ENCODE measurements at regions not wholly inside any gene's neighbourhood (a gene's known extent, or its start where the extent isn't known, plus 50 kb on each side); places are given as distances from the start of the nearest gene placed in this dataset.

GRCh38 chr21:35460441-35460840 lies 411.3 kb upstream of the RUNX1 start:
- Histone ChIP-seq H3K27ac (ENCODE audit: insufficient read depth, low read depth, low read length) (no peak overlapping the region), H3K4me3 (replicated peaks in 1 of 3; ENCODE audit: insufficient read depth in 1 of 3, low read depth in 1 of 3, low read length in 3 of 3) (no peak overlapping the region), H3K9me3 (replicated peaks; ENCODE audit: control insufficient read depth, insufficient read depth, low read length) (no peaks in the 10 kb centered on the region), H3K79me2 (ENCODE audit: control insufficient read depth, insufficient read depth, low read length) (no peaks in the 10 kb centered on the region), H4K20me1 (replicated peaks; ENCODE audit: control insufficient read depth, extremely low read depth, insufficient read depth, low read length) (no peaks in the 10 kb centered on the region), H3K36me3 (ENCODE audit: control insufficient read depth in 2 of 2, extremely low read depth in 1 of 2, insufficient read depth in 2 of 2, low read length in 2 of 2) (no peaks in the 10 kb centered on the region), H3K27me3 (ENCODE audit: control insufficient read depth in 2 of 2, insufficient read depth in 2 of 2, low read length in 2 of 2) (no peaks in the 10 kb centered on the region), H3K4me2 (ENCODE audit: insufficient read depth, low read length) (no peak overlapping the region), H3K9me1 (replicated peaks; ENCODE audit: control insufficient read depth, extremely low read depth, insufficient read depth, low read length) (no peaks in the 10 kb centered on the region), H3K4me1 (ENCODE audit: control insufficient read depth, extremely low read depth, insufficient read depth, low read length) (no peaks in the 10 kb centered on the region), H2AFZ (ENCODE audit: low read depth, low read length) (no peak overlapping the region), H3K9ac (replicated peaks; ENCODE audit: extremely low read depth, insufficient read depth, low read length) (no peak overlapping the region)
- intact Hi-C loops (cut with micrococcal nuclease), result no loop called here
- BruUV-seq (replicated peaks), result no TSS peak
- FAIRE-seq, result no peak
- TF ChIP-seq EZH2 (IDR thresholded peaks at IDR 0.05; ENCODE audit: borderline replicate concordance, low read depth, low read length, severe bottlenecking) (no peak), MAX (IDR thresholded peaks at IDR 0.05; ENCODE audit: insufficient read depth, insufficient read length) (no peak), POLR2A (IDR thresholded peaks at IDR 0.05; ENCODE audit: low read depth, low read length) (no peak), POLR2AphosphoS5 (IDR thresholded peaks at IDR 0.05; ENCODE audit: insufficient read depth, low read depth, low read length) (no peak), GATA2 (IDR thresholded peaks at IDR 0.05; ENCODE audit: insufficient read depth, insufficient read length, low read depth, low read length) (no peak), FOS (IDR thresholded peaks at IDR 0.05; ENCODE audit: borderline replicate concordance, insufficient read depth, low read length) (no peak), MYC (IDR thresholded peaks at IDR 0.05; ENCODE audit: low read depth, low read length) (no peak), JUN (IDR thresholded peaks at IDR 0.05; ENCODE audit: borderline replicate concordance, insufficient read depth, insufficient read length, low read depth) (no peak)
- TF ChIP-seq, protein P1, sequence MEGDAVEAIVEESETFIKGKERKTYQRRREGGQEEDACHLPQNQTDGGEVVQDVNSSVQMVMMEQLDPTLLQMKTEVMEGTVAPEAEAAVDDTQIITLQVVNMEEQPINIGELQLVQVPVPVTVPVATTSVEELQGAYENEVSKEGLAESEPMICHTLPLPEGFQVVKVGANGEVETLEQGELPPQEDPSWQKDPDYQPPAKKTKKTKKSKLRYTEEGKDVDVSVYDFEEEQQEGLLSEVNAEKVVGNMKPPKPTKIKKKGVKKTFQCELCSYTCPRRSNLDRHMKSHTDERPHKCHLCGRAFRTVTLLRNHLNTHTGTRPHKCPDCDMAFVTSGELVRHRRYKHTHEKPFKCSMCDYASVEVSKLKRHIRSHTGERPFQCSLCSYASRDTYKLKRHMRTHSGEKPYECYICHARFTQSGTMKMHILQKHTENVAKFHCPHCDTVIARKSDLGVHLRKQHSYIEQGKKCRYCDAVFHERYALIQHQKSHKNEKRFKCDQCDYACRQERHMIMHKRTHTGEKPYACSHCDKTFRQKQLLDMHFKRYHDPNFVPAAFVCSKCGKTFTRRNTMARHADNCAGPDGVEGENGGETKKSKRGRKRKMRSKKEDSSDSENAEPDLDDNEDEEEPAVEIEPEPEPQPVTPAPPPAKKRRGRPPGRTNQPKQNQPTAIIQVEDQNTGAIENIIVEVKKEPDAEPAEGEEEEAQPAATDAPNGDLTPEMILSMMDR (IDR thresholded peaks at IDR 0.05; ENCODE audit: extremely low read depth in 1 of 2, insufficient read depth in 1 of 2, low read depth in 1 of 2, low read length in 2 of 2), result no peak
- no peak for DNase-seq (ENCODE audit: low read depth, low spot score)
- POLR2A ChIA-PET, result no interaction called here
- dilution Hi-C loops (cut with MboI; ENCODE audit: extremely low pct_ligation_motif_present, low sequenced_read_pairs), result no loop called here
- CTCF ChIA-PET, result no interaction called here

All from endothelial cell of umbilical vein (primary cell).